Cardiac fibroblast (primary cell): ENCODE measurements at regions not wholly inside any gene's neighbourhood (a gene's known extent, or its start where the extent isn't known, plus 50 kb on each side); places are given as distances from the start of the nearest gene placed in this dataset.

Source experiments
- DNase-seq, 2 donors: peaks; one replicate each; pipeline versions ENCODE4 v3.0.0 to v3.0.0-alpha.2; 2010; ENCODE audit warnings: low read depth in 2 of 2
- H3K4me3 ChIP-seq, 2 donors: replicated peaks in 1 of 2; 1 replicate in 1 of 2; 2 replicates in 1 of 2; pipeline ENCODE4 v1.5.1; 2011; ENCODE audit warnings: low read depth in 2 of 2, low read length in 2 of 2, mild to moderate bottlenecking in 2 of 2, moderate library complexity in 1 of 2
- TF ChIP-seq, protein P1 (sequence below): IDR thresholded peaks from one replicate; pipeline ENCODE4 v1.5.1; 2011; ENCODE audit warnings: low read depth, mild to moderate bottlenecking, low read length, inconsistent platforms

DNA sequence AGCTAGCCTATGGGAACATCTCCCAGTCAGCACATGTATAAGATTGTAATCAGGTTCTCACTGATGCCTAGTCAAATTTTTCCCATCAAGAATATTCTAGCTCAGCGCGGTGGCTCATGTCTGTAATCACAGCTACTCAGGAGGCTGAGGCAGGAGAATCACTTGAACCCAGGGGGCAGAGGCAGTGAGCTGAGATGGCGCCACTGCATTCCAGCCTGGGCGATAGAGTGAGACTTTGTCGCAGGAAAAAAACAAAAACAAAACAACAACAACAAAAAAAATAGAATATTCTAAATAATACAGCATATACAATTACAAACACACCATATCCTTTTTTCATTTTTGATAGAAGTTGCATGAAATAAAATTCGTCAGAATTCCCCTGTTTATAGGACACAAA lies 67.5 kb upstream of the MYCN start:
- no peak for DNase-seq
- H3K4me3 ChIP-seq = no peak overlapping the region
- TF ChIP-seq, protein P1, sequence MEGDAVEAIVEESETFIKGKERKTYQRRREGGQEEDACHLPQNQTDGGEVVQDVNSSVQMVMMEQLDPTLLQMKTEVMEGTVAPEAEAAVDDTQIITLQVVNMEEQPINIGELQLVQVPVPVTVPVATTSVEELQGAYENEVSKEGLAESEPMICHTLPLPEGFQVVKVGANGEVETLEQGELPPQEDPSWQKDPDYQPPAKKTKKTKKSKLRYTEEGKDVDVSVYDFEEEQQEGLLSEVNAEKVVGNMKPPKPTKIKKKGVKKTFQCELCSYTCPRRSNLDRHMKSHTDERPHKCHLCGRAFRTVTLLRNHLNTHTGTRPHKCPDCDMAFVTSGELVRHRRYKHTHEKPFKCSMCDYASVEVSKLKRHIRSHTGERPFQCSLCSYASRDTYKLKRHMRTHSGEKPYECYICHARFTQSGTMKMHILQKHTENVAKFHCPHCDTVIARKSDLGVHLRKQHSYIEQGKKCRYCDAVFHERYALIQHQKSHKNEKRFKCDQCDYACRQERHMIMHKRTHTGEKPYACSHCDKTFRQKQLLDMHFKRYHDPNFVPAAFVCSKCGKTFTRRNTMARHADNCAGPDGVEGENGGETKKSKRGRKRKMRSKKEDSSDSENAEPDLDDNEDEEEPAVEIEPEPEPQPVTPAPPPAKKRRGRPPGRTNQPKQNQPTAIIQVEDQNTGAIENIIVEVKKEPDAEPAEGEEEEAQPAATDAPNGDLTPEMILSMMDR = no peak

DNA sequence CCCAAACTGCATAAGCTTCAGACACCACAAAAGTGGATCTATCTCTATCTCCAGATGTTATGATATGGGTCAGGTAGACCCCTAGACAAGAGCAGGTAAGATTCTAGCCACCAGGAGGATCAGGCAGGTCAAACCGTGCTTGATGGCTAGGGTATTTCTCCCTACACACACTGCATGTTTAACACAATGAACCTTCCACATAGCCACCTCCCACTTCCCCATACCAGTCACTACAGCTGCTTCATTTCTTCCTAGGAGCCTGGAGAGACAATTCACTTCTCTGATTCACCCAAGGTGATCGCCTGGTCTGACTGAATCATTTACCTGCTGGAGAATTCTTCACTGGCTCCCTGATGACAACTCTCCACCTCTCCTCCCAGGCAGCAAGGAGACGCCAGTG lies 66.0 kb upstream of the MYCN start:
- TF ChIP-seq, protein P1 = no peak

DNA sequence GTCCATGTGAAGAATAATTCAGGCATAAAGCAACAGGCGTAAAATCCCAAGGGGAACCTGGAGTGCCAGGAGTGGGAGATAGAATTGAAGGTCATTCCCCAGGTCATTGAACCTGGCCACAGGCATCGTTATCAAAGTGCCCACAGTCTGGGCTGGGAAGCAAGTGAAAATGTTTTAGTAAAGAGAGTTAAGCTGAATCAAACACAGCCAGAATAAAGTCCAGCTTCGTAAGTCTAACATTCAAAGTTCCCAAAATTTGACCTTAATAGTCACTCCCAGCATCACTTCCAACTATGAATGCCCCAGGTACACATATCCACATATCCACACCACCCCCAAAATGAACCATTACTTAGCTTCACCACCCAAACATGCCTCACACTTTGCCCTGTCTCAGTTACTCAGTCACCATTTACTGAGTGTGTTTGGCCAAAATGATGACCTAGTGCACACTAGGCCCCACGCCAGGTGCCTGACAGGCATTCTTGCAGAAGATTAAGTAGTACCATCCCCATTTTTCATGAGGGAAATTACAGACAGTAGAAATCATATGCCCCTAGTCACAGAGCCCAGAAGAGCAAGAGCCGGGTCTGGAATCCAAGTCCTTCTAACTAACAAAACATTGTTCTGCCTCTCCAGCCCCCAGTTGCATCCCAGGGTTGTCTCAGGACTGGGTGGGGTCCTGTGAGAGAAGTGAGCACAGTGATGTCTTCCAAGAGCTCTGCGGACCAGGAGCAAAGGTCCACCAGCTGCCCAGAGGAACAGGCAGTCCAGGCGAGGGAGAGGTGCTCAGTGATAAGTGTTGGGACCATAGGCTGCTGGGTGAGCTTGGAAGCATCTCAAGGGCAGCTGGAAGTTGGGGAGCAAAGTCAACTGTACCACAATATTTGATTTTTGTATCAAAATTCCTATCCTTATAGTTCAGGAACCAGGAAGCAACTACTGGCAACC lies 65.2 kb upstream of the MYCN start:
- no peak for DNase-seq
- H3K4me3 ChIP-seq = no peak overlapping the region
- TF ChIP-seq, protein P1 = no peak

More for the DNA sequence above, 66.0 kb upstream of the MYCN start:
- DNase-seq = no peak
- H3K4me3 ChIP-seq = no peak overlapping the region

DNA sequence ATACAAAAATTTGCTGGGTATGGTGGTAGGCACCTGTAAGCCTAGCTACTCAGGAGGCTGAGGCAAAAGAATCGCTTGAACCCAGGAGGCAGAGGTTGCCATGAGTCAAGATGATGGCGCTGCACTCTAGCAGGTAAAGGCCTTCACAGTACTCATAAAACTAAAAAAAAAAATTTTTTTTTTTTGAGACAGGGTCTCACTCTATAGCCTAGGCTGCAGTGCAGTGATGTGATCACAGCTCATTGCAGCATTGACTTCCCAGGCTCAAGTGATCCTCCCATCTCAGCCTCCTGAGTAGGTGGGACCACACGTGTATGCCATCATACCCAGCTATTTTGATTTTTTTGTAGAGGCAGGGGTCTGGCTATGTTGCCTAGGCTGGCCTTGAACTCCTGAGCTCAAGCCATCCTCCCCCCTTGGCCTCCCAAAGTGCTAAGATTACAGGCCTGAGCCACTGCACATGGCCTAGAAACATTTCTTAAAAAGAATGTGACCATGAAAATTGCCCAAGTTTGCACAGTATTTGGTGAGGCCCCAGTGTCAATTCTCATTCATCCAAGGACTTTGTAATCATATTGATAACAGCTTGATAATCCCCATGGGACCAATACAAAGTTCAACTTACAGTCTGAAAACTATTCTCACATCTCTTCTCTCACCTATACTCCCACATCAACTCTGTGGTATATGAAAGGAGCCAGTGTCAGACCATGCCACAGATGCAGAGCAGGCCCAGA lies 64.2 kb upstream of the MYCN start:
- TF ChIP-seq, protein P1 = no peak
- H3K4me3 ChIP-seq = no peak overlapping the region
- DNase-seq = no peak

DNA sequence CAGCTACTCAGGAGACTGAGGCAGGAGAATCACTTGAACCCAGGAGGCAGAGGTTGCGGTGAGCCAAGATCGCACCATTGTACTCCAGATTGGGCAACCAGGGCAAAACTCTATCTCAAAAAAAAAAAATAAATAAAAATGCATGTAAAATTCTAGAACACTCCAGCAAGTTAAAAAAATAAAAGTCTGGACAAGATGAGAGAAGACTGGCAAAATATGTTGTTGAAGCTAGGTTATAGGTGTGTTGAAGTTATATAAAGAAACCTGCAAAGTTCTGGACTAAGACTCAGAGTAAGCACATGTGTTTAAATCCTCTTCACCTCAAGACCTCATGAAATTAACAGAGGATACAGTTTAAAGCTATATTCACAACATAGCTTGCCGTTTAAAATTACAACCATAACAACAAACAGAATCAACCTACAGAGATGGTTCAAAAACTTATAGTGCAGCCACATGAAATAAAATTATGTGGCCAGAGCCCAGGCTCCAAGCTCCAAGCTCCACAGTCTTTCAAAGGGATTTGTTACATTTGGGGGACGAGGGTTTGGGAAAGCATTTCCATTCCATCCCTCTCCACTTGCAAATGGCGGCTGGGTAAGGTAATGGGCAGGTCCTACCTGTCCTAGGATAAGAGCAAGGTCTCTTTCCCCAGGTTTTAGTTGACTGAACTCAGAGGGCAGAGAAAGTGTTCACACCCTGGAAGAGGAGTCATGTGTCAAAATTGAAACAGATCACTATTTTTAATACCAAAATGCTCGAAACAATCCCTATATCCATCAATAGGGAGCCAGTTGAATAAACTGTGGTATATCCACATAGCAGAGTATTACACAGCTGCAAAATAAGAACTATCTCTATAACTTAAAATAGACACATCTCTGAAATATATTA lies 59.9 kb upstream of the MYCN start:
- no peak overlapping the region for H3K4me3 ChIP-seq
- no peak for DNase-seq
- TF ChIP-seq, protein P1 = no peak

DNA sequence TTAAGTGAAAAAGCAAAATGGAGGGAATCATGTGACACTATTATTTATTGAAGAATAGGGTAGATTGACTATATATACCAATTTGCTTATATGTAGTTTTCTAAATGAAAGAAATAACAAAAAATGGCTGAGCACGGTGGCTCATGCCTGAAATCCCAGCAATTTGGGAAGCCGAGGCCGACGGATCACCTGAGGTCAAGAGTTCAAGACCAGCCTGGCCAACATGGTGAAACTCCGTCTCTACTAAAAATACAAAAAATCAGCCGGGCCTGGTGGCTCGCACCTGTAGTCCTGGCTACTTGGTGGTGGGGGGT lies 59.3 kb upstream of the MYCN start:
- H3K4me3 ChIP-seq = no peak overlapping the region
- TF ChIP-seq, protein P1 = no peak
- DNase-seq = no peak
